ENCODE measurements at regions not wholly inside any gene's neighbourhood (a gene's known extent, or its start where the extent isn't known, plus 50 kb on each side); places are given as distances from the start of the nearest gene placed in this dataset.
A peak's percentile ranks its signal among the peaks of the same experiment; 100 is the strongest.
"Not testable (repeated sequence)": the region's sequence is repeated elsewhere in the genome, so short reads cannot be mapped to it uniquely, and the experiment has no call there.

DNA sequence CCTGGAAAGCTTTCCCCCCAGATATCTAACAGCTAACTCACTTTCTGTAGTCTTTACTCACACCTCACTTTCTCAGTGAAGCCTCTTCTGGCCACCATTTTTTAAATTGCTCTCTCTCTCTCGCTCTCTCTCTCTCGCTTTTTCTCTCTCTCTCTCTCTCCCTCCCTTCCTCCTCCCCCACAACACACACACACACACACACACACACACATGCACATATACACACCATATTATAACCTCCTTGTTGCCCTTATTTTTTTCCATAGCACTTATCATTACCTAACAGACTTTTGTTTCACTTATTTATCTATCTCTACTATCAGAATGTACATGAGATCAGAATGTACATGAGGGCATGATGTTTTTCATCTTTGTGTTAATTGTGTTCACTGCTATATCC lies 156.8 kb downstream of the DUSP6 start:
- Histone ChIP-seq H3K79me1 (ENCODE audit: low read length) (no peaks in the 10 kb centered on the region), H3K4me3 (ENCODE audit: low read depth, low read length) (no peak overlapping the region), H2AFZ (ENCODE audit: insufficient read depth, low read length, poor library complexity) (no peak overlapping the region), H3K27ac (ENCODE audit: low read depth, low read length) (no peak overlapping the region), H4K91ac (ENCODE audit: low read depth, low read length) (no peak overlapping the region), H3K4me2 (ENCODE audit: low read length) (no peak overlapping the region), H2AK5ac (ENCODE audit: low read length) (no peak overlapping the region), H3K79me2 (ENCODE audit: control insufficient read depth, insufficient read depth, low read length, poor library complexity) (no peaks in the 10 kb centered on the region), H3K9me3 (ENCODE audit: insufficient read depth, low read depth, low read length) (no peaks in the 10 kb centered on the region), H2BK5ac (ENCODE audit: low read depth, low read length, poor library complexity) (no peak overlapping the region), H4K8ac (ENCODE audit: low read depth, low read length) (no peak overlapping the region), H3K4ac (ENCODE audit: low read depth, low read length) (no peak overlapping the region), H3K4me1 (ENCODE audit: control insufficient read depth in 1 of 2, insufficient read depth in 2 of 2, low read length in 2 of 2) (no peaks in the 10 kb centered on the region), H4K12ac (ENCODE audit: low read depth, low read length) (no peak overlapping the region), H3K14ac (ENCODE audit: low read length) (no peak overlapping the region), H3K18ac (ENCODE audit: low read length) (no peak overlapping the region), H3K9ac (ENCODE audit: low read length) (no peak overlapping the region), H3K27me3 (ENCODE audit: insufficient read depth, low read length) (no peaks in the 10 kb centered on the region), H3K23ac (ENCODE audit: low read length) (no peak overlapping the region), H2BK12ac (ENCODE audit: low read length) (no peak overlapping the region), H3K36me3 (ENCODE audit: control insufficient read depth in 1 of 2, insufficient read depth in 2 of 2, low read length in 2 of 2) (no peaks in the 10 kb centered on the region), H2BK120ac (ENCODE audit: insufficient read depth, low read length, poor library complexity) (no peak overlapping the region)
- DNase-seq: peak in 1 of 2 donors; percentile 31
- WGBS (ENCODE audit: extremely low coverage, insufficient coverage, insufficient read length): no CpG with 5 or more reads among the region's 2 CpGs

DNA sequence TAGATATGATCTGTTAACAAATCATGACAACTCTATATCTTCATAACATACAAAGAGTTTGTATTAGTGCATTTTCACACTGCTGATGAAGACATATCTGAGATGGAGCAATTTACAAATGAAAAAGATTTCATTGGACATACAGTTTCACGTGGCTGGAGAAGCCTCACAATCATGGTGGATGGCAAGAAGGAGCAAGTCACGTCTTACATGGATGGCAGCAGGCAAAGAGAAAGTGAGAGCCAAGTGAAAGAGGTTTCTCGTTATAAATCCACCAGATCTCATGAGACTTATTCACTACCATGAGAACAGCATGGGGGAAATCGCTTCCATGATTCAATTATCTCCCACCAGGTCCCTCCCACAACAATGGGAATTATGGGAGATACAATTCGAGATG lies 157.6 kb downstream of the DUSP6 start:
- Histone ChIP-seq H2BK5ac (ENCODE audit: low read depth, low read length, poor library complexity) (no peak overlapping the region), H3K4me2 (ENCODE audit: low read length) (no peak overlapping the region), H4K12ac (ENCODE audit: low read depth, low read length) (no peak overlapping the region), H3K79me2 (ENCODE audit: control insufficient read depth, insufficient read depth, low read length, poor library complexity) (no peaks in the 10 kb centered on the region), H3K27ac (ENCODE audit: low read depth, low read length) (no peak overlapping the region), H3K36me3 (ENCODE audit: control insufficient read depth in 1 of 2, insufficient read depth in 2 of 2, low read length in 2 of 2) (no peaks in the 10 kb centered on the region), H2BK12ac (ENCODE audit: low read length) (no peak overlapping the region), H3K4me3 (ENCODE audit: low read depth, low read length) (no peak overlapping the region), H3K18ac (ENCODE audit: low read length) (no peak overlapping the region), H2AFZ (ENCODE audit: insufficient read depth, low read length, poor library complexity) (no peak overlapping the region), H3K23ac (ENCODE audit: low read length) (no peak overlapping the region), H4K8ac (ENCODE audit: low read depth, low read length) (no peak overlapping the region), H2BK120ac (ENCODE audit: insufficient read depth, low read length, poor library complexity) (no peak overlapping the region), H3K27me3 (ENCODE audit: insufficient read depth, low read length) (no peaks in the 10 kb centered on the region), H4K91ac (ENCODE audit: low read depth, low read length) (no peak overlapping the region), H3K4me1 (ENCODE audit: control insufficient read depth in 1 of 2, insufficient read depth in 2 of 2, low read length in 2 of 2) (no peaks in the 10 kb centered on the region), H2AK5ac (ENCODE audit: low read length) (no peak overlapping the region), H3K14ac (ENCODE audit: low read length) (no peak overlapping the region), H3K79me1 (ENCODE audit: low read length) (no peaks in the 10 kb centered on the region), H3K9me3 (ENCODE audit: insufficient read depth, low read depth, low read length) (no peaks in the 10 kb centered on the region), H3K4ac (ENCODE audit: low read depth, low read length) (no peak overlapping the region), H3K9ac (ENCODE audit: low read length) (no peak overlapping the region)
- WGBS (ENCODE audit: extremely low coverage, insufficient coverage, insufficient read length): no CpG with 5 or more reads among the region's 5 CpGs
- DNase-seq: peak in 1 of 2 donors; percentile 23

DNA sequence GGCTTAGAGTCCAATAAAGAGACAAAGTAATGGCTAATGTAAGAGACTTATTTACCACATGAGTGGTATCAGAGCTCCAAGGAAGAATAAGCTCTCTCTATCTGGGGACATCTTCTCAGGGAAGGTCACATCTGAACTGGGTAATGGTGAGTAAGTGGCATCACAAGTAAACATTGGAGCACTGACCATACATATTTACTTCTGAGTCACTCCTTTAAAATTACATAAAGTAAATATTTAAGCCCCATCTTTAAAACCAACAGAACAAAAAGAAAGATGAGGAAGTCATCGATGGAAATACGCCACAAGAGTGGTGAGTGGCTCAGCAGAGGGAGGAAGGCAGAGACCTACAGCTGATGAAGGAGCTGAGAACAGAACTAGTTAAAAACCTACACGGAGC lies 159.9 kb downstream of the DUSP6 start:
- no peak overlapping the region for H4K8ac ChIP-seq (ENCODE audit: low read depth, low read length)
- no peak overlapping the region for H4K12ac ChIP-seq (ENCODE audit: low read depth, low read length)
- H3K14ac ChIP-seq (ENCODE audit: low read length): no peak overlapping the region
- H3K27ac ChIP-seq (ENCODE audit: low read depth, low read length): no peak overlapping the region
- no peak overlapping the region for H2AK5ac ChIP-seq (ENCODE audit: low read length)
- H3K4me1 ChIP-seq (ENCODE audit: control insufficient read depth in 1 of 2, insufficient read depth in 2 of 2, low read length in 2 of 2): no peaks in the 10 kb centered on the region
- H3K79me1 ChIP-seq (ENCODE audit: low read length): no peaks in the 10 kb centered on the region
- H3K9ac ChIP-seq (ENCODE audit: low read length): no peak overlapping the region
- WGBS (ENCODE audit: extremely low coverage, insufficient coverage, insufficient read length): no CpG with 5 or more reads among the region's 3 CpGs
- no peak overlapping the region for H4K91ac ChIP-seq (ENCODE audit: low read depth, low read length)
- H3K9me3 ChIP-seq (ENCODE audit: insufficient read depth, low read depth, low read length): no peaks in the 10 kb centered on the region
- H3K27me3 ChIP-seq (ENCODE audit: insufficient read depth, low read length): no peaks in the 10 kb centered on the region
- no peak overlapping the region for H2BK12ac ChIP-seq (ENCODE audit: low read length)
- no peak overlapping the region for H2AFZ ChIP-seq (ENCODE audit: insufficient read depth, low read length, poor library complexity)
- H3K79me2 ChIP-seq (ENCODE audit: control insufficient read depth, insufficient read depth, low read length, poor library complexity): no peaks in the 10 kb centered on the region
- H3K4ac ChIP-seq (ENCODE audit: low read depth, low read length): no peak overlapping the region
- H2BK120ac ChIP-seq (ENCODE audit: insufficient read depth, low read length, poor library complexity): no peak overlapping the region
- no peak overlapping the region for H2BK5ac ChIP-seq (ENCODE audit: low read depth, low read length, poor library complexity)
- H3K23ac ChIP-seq (ENCODE audit: low read length): no peak overlapping the region
- H3K4me2 ChIP-seq (ENCODE audit: low read length): no peak overlapping the region
- no peak overlapping the region for H3K4me3 ChIP-seq (ENCODE audit: low read depth, low read length)
- H3K36me3 ChIP-seq (ENCODE audit: control insufficient read depth in 1 of 2, insufficient read depth in 2 of 2, low read length in 2 of 2): no peaks in the 10 kb centered on the region
- DNase-seq: no peak
- H3K18ac ChIP-seq (ENCODE audit: low read length): no peak overlapping the region

DNA sequence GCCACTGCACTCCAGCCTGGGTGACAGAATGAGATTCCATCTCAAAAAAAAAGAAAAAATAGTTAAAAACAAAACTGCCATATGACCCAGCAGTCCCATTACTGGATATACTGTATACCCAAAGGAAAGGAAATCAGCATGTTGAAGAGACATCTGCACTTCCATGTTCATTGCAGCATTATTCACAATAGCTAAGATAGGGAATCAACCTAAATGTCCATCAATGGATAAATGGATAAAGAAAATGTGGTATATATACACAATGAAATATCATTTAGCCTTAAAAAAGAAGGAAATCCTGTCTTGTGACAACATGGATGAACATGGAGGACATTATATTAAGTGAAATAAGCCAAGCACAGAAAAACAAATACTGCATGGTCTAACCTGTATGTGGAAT lies 160.7 kb downstream of the DUSP6 start:
- not testable (repeated sequence) for H3K23ac ChIP-seq (ENCODE audit: low read length); DNase-seq; H3K4me1 ChIP-seq (ENCODE audit: control insufficient read depth in 1 of 2, insufficient read depth in 2 of 2, low read length in 2 of 2); H3K27me3 ChIP-seq (ENCODE audit: insufficient read depth, low read length); H2AK5ac ChIP-seq (ENCODE audit: low read length); H4K91ac ChIP-seq (ENCODE audit: low read depth, low read length); H3K18ac ChIP-seq (ENCODE audit: low read length); H2BK12ac ChIP-seq (ENCODE audit: low read length); H3K4ac ChIP-seq (ENCODE audit: low read depth, low read length); H3K14ac ChIP-seq (ENCODE audit: low read length); H2BK120ac ChIP-seq (ENCODE audit: insufficient read depth, low read length, poor library complexity); H3K27ac ChIP-seq (ENCODE audit: low read depth, low read length); H4K8ac ChIP-seq (ENCODE audit: low read depth, low read length); H2AFZ ChIP-seq (ENCODE audit: insufficient read depth, low read length, poor library complexity); H3K79me2 ChIP-seq (ENCODE audit: control insufficient read depth, insufficient read depth, low read length, poor library complexity); H2BK5ac ChIP-seq (ENCODE audit: low read depth, low read length, poor library complexity); H3K79me1 ChIP-seq (ENCODE audit: low read length); H3K9me3 ChIP-seq (ENCODE audit: insufficient read depth, low read depth, low read length); H4K12ac ChIP-seq (ENCODE audit: low read depth, low read length); H3K4me3 ChIP-seq (ENCODE audit: low read depth, low read length); H3K9ac ChIP-seq (ENCODE audit: low read length); H3K4me2 ChIP-seq (ENCODE audit: low read length); H3K36me3 ChIP-seq (ENCODE audit: control insufficient read depth in 1 of 2, insufficient read depth in 2 of 2, low read length in 2 of 2)

DNA sequence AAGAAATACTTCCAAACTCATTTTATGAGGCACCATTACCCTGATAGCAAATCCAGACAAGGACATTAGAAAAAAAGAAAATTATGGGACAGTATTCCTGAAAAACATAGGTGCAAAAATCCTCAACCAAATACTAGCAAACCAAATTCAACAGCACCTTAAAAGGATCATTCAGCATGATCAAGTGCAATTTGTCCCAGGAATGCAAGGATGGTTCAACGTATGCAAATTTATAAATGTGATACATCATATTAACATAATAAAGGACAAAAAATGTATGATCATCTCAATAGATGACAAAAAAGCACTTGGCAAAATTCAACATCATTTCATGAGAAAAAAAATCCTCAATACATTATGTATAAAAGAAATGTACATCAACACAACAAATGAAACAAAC lies 162.9 kb downstream of the DUSP6 start:
- Histone ChIP-seq H2BK5ac (ENCODE audit: low read depth, low read length, poor library complexity) (no peak overlapping the region), H3K27me3 (ENCODE audit: insufficient read depth, low read length) (no peaks in the 10 kb centered on the region), H3K18ac (ENCODE audit: low read length) (no peak overlapping the region), H3K4ac (ENCODE audit: low read depth, low read length) (no peak overlapping the region), H3K27ac (ENCODE audit: low read depth, low read length) (no peak overlapping the region), H3K79me2 (ENCODE audit: control insufficient read depth, insufficient read depth, low read length, poor library complexity) (no peaks in the 10 kb centered on the region), H3K79me1 (ENCODE audit: low read length) (no peaks in the 10 kb centered on the region), H2BK12ac (ENCODE audit: low read length) (no peak overlapping the region), H3K23ac (ENCODE audit: low read length) (no peak overlapping the region), H2AK5ac (ENCODE audit: low read length) (no peak overlapping the region), H3K9ac (ENCODE audit: low read length) (no peak overlapping the region), H4K8ac (ENCODE audit: low read depth, low read length) (no peak overlapping the region), H4K12ac (ENCODE audit: low read depth, low read length) (no peak overlapping the region), H3K4me1 (ENCODE audit: control insufficient read depth in 1 of 2, insufficient read depth in 2 of 2, low read length in 2 of 2) (no peaks in the 10 kb centered on the region), H3K9me3 (ENCODE audit: insufficient read depth, low read depth, low read length) (no peaks in the 10 kb centered on the region), H3K4me3 (ENCODE audit: low read depth, low read length) (no peak overlapping the region), H3K14ac (ENCODE audit: low read length) (no peak overlapping the region), H3K36me3 (ENCODE audit: control insufficient read depth in 1 of 2, insufficient read depth in 2 of 2, low read length in 2 of 2) (no peaks in the 10 kb centered on the region), H3K4me2 (ENCODE audit: low read length) (no peak overlapping the region), H4K91ac (ENCODE audit: low read depth, low read length) (no peak overlapping the region), H2BK120ac (ENCODE audit: insufficient read depth, low read length, poor library complexity) (no peak overlapping the region), H2AFZ (ENCODE audit: insufficient read depth, low read length, poor library complexity) (no peak overlapping the region)
- no CpG with 5 or more reads among the region's 1 CpG for WGBS (ENCODE audit: extremely low coverage, insufficient coverage, insufficient read length)
- no peak for DNase-seq

Measured in trophoblast cell (in vitro differentiated cells and primary cell).